Gastrocnemius medialis (tissue), 4 donors: ENCODE measurements at regions not wholly inside any gene's neighbourhood (a gene's known extent, or its start where the extent isn't known, plus 50 kb on each side); places are given as distances from the start of the nearest gene placed in this dataset.

Experiments used
- ATAC-seq, 2 donors: fragments of 150-250 bp; one replicate each; pipeline ENCODE4 v1.9.1; 2016
- DNase-seq, 2 donors: peaks; one replicate each; pipeline ENCODE4 v3.0.0-alpha.2; 2019
- H3K27ac ChIP-seq, 4 donors: fragments of 200-600 bp; sonication (generic); 1 replicate in 1 of 4; 2 replicates in 3 of 4; pipeline ENCODE4 v1.5.1; 2016 to 2018; ENCODE audit warnings: mild to moderate bottlenecking in 2 of 4, moderate library complexity in 1 of 4
- H3K27me3 ChIP-seq, 3 donors: fragments of 200-600 bp; sonication (generic) in 2 of 3; 1 replicate in 1 of 3; 2 replicates in 2 of 3; pipeline versions ENCODE4 v1.5.1 to v1.6.0; 2016 to 2019; ENCODE audit warnings: mild to moderate bottlenecking in 1 of 3, moderate library complexity in 1 of 3
- H3K36me3 ChIP-seq, 2 donors: fragments of 200-600 bp; sonication (generic) in 1 of 2; one replicate each; pipeline ENCODE4 v1.5.1; 2017 to 2018
- H3K4me1 ChIP-seq, 2 donors: fragments of 200-600 bp; sonication (generic) in 1 of 2; one replicate each; pipeline ENCODE4 v1.5.1; 2016 to 2017; ENCODE audit warnings: mild to moderate bottlenecking in 2 of 2
- H3K4me3 ChIP-seq, 4 donors: fragments of 200-600 bp; sonication (generic) in 3 of 4; 1 replicate in 1 of 4; 2 replicates in 3 of 4; pipeline ENCODE4 v1.5.1; 2016 to 2019; ENCODE audit warnings: mild to moderate bottlenecking in 2 of 4
- H3K9me3 ChIP-seq, 3 donors: fragments of 200-600 bp; sonication (generic) in 2 of 3; 1 replicate in 1 of 3; 2 replicates in 2 of 3; pipeline ENCODE4 v1.5.1; 2016 to 2019
- CTCF ChIP-seq, 5 experiments: fragments of 450-650 bp in 3 of 5; fragments of 200-600 bp in 2 of 5; sonication (generic) in 2 of 5; IDR thresholded peaks in 4 of 5; conservative IDR thresholded peaks in 1 of 5; 1 replicate in 4 of 5; 2 replicates in 1 of 5; pipeline ENCODE4 v1.5.1; 2016 to 2019; ENCODE audit warnings: antibody characterized with exemption in 5 of 5, mild to moderate bottlenecking in 3 of 5, moderate library complexity in 3 of 5
- POLR2A ChIP-seq, 2 donors: fragments of 450-650 bp; IDR thresholded peaks; one replicate each; pipeline ENCODE4 v1.6.1; 2017; ENCODE audit warnings: antibody characterized with exemption in 2 of 2, mild to moderate bottlenecking in 2 of 2, moderate library complexity in 2 of 2
- in situ Hi-C, 4 donors: fragments of 200-750 bp; cut with MboI; loops; one replicate each; pipeline versions ENCODE4 v1.15.0 to v1.8.0; 2017; ENCODE audit warnings: low sequenced_read_pairs in 4 of 4
- intact Hi-C: fragments of 100-400 bp; cut with DNase I; formaldehyde crosslinking; loops from one replicate; pipeline ENCODE4 v1.15.1; 2023; ENCODE audit warnings: low total_unique reads

GRCh38 chr5:29161399-29162291, 2031.8 kb upstream of the CDH6 start:
- DNase-seq (no peak), ATAC-seq (no peak)
- intact Hi-C loops (no loop called here), in situ Hi-C loops (no loop called here)
- H3K36me3 ChIP-seq: no peaks in the 10 kb centered on the region
- H3K4me1 ChIP-seq: no peaks in the 10 kb centered on the region
- H3K9me3 ChIP-seq: no peaks in the 10 kb centered on the region
- H3K27ac ChIP-seq: no peak overlapping the region
- TF ChIP-seq POLR2A (IDR thresholded peaks at IDR 0.05) (no peak), CTCF (IDR thresholded peaks at IDR 0.05 in 4 of 5, conservative IDR thresholded peaks at IDR 0.05 in 1 of 5) (no peak)
- H3K27me3 ChIP-seq: no peaks in the 10 kb centered on the region
- H3K4me3 ChIP-seq: no peak overlapping the region

- ATAC-seq (no peak), DNase-seq (no peak)
- Histone ChIP-seq H3K4me1 (no peaks in the 10 kb centered on the region), H3K36me3 (no peaks in the 10 kb centered on the region), H3K27ac (no peak overlapping the region), H3K9me3 (no peaks in the 10 kb centered on the region), H3K27me3 (no peaks in the 10 kb centered on the region), H3K4me3 (no peak overlapping the region)
- TF ChIP-seq POLR2A (IDR thresholded peaks at IDR 0.05) (no peak), CTCF (IDR thresholded peaks at IDR 0.05 in 4 of 5, conservative IDR thresholded peaks at IDR 0.05 in 1 of 5) (no peak)
- intact Hi-C loops: no loop called here
- in situ Hi-C loops: no loop called here
Observed at GRCh38 chr5:29157975-29158374, 2035.5 kb upstream of the CDH6 start.

- in situ Hi-C loops: no loop called here
- H3K27ac ChIP-seq: no peak overlapping the region
Observed at GRCh38 chr5:29150840-29151239, 2042.6 kb upstream of the CDH6 start.

GRCh38 chr5:29148581-29148980, 2044.9 kb upstream of the CDH6 start:
- in situ Hi-C loops: no loop called here

More at GRCh38 chr5:29150840-29151239, 2042.6 kb upstream of the CDH6 start:
- no peak for ATAC-seq
- H3K9me3 ChIP-seq: no peaks in the 10 kb centered on the region
- DNase-seq: no peak
- no peaks in the 10 kb centered on the region for H3K4me1 ChIP-seq
- no peaks in the 10 kb centered on the region for H3K27me3 ChIP-seq
- H3K36me3 ChIP-seq: no peaks in the 10 kb centered on the region
- H3K4me3 ChIP-seq: no peak overlapping the region
- TF ChIP-seq CTCF (IDR thresholded peaks at IDR 0.05 in 4 of 5, conservative IDR thresholded peaks at IDR 0.05 in 1 of 5): no peak
- no peak for TF ChIP-seq POLR2A (IDR thresholded peaks at IDR 0.05)
- intact Hi-C loops: no loop called here

More at GRCh38 chr5:29148581-29148980, 2044.9 kb upstream of the CDH6 start:
- DNase-seq (no peak), ATAC-seq (no peak)
- Histone ChIP-seq H3K9me3 (no peaks in the 10 kb centered on the region), H3K27me3 (no peaks in the 10 kb centered on the region), H3K27ac (no peak overlapping the region), H3K36me3 (no peaks in the 10 kb centered on the region), H3K4me1 (no peaks in the 10 kb centered on the region), H3K4me3 (no peak overlapping the region)
- TF ChIP-seq POLR2A (IDR thresholded peaks at IDR 0.05) (no peak), CTCF (IDR thresholded peaks at IDR 0.05 in 4 of 5, conservative IDR thresholded peaks at IDR 0.05 in 1 of 5) (no peak)
- intact Hi-C loops: no loop called here
